Epithelial cell of proximal tubule (primary cell): ENCODE measurements at regions not wholly inside any gene's neighbourhood (a gene's known extent, or its start where the extent isn't known, plus 50 kb on each side); places are given as distances from the start of the nearest gene placed in this dataset.

ENCODE experiments used
- DNase-seq: peaks from one replicate; pipeline ENCODE4 v3.0.0-alpha.2; 2011; ENCODE audit warnings: low read depth
- H3K4me3 ChIP-seq: 2 replicates; pipeline ENCODE4 v1.5.1; 2011; ENCODE audit warnings: low read depth, mild to moderate bottlenecking, low read length
- CTCF ChIP-seq: conservative IDR thresholded peaks from 2 replicates; pipeline ENCODE4 v1.5.1; 2012; ENCODE audit warnings: low read depth, mild to moderate bottlenecking, low read length

DNA sequence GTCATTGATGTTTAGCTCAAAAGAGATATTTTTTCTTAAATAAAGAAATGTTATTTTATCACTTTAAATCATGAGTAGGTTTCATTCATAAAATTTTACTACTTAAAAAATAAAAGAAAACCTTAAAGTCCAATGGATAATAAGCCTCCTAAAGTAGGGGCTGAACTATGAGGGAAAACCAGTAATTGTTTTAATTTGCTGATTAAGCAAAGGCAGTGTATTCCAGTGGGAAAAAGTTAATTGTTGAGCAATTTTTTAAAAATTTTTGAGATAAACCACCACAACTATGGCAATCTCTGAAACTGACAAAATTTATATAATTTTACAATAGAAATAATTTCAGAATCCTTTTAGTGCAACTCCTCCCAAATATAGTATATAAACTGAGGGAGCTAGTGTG, 195.0 kb downstream of the FBXO4 start:
- no peak overlapping the region for H3K4me3 ChIP-seq
- no peak for TF ChIP-seq CTCF
- DNase-seq = no peak

DNA sequence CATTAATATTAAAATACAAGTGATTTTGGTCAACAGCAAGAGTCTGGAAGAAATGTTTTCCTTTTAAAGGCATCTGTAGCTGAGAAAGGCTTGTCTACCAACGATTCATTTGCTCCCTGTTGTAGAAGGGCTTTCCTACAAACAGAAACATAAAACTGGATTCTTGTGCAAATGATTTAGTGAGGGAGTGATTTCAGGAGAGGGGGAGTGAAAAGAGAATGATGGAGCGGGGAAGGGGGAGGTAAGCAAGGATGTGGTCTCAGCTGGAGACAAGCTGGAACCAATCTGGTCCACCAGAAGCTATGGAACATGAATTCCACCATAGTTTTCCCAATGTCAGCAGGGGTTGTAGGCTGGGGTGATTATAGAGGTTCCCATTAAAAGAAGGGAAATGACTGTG, 196.3 kb downstream of the FBXO4 start:
- DNase-seq = no peak
- no peak for TF ChIP-seq CTCF
- H3K4me3 ChIP-seq = no peak overlapping the region

DNA sequence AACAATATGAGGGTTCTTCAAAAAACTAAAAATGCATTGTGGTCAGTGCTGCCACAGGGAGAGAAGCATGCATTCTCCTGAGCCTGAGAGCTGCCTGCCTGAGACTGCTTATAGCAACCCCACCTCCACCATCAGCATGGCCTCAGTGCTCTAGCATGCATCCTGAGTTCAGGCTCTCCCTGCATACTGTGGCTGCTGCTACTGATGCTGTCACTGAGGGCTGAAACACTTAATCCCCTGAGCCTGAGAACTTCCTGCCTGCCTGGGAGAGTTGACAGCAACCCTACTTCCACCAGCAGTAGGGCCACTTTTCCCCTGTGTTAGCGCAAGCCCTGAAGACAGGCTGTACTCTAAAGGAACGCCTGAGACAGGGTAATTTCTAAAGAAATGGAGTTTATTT, 206.0 kb downstream of the FBXO4 start:
- no peak for DNase-seq
- no peak overlapping the region for H3K4me3 ChIP-seq
- TF ChIP-seq CTCF = no peak

- no peak for DNase-seq
- H3K4me3 ChIP-seq = no peak overlapping the region
- no peak for TF ChIP-seq CTCF
Observed at GRCh38 chr5:42143361-42143760, 218.3 kb downstream of the FBXO4 start.

DNA sequence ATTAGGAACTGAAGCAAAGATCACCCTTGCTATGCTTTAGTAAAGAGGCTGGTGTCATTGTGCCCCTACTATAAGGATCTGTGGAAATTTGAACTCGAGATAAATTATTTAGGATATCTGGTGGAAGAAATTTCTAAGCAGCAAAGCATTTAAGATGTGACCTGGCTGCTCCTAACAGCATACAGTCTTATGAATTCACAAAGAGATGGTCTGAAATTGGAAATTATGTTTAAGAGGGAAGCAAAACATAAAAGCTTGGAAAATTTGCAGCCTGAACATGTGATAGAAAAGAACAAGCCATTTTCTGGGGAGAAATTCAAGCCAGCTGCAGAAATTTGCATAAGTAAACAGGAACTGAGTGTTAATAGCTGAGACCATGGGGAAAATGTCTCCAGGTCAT, 223.7 kb downstream of the FBXO4 start:
- no peak for TF ChIP-seq CTCF
- no peak overlapping the region for H3K4me3 ChIP-seq
- DNase-seq = no peak

- no peak for DNase-seq
- H3K4me3 ChIP-seq = no peak overlapping the region
- no peak for TF ChIP-seq CTCF
Observed at GRCh38 chr5:42157215-42157614, 232.1 kb downstream of the FBXO4 start.

GRCh38 chr5:42163083-42163482, 238.0 kb downstream of the FBXO4 start:
- no peak for DNase-seq
- no peak for TF ChIP-seq CTCF
- no peak overlapping the region for H3K4me3 ChIP-seq
